Panc1 (cell line): ENCODE measurements at regions not wholly inside any gene's neighbourhood (a gene's known extent, or its start where the extent isn't known, plus 50 kb on each side); places are given as distances from the start of the nearest gene placed in this dataset.

Source experiments
- POLR2AphosphoS5 ChIP-seq: IDR thresholded peaks from 2 replicates; pipeline ENCODE4 v1.6.1; 2012; ENCODE audit warnings: mild to moderate bottlenecking, low read depth, low read length, moderate library complexity
- TF ChIP-seq, protein P1 (sequence below): fragments of 450-650 bp; IDR thresholded peaks from 2 replicates; pipeline ENCODE4 v1.5.1; 2017; ENCODE audit warnings: mild to moderate bottlenecking
- TF ChIP-seq, protein P2 (sequence below), 2 experiments: IDR thresholded peaks; 2 replicates each; pipeline ENCODE4 v1.6.1; 2011 to 2012; ENCODE audit warnings: low read depth in 2 of 2, control low read depth in 1 of 2, low read length in 1 of 2, mild to moderate bottlenecking in 1 of 2, moderate library complexity in 1 of 2; ENCODE audit not compliant: insufficient read depth in 1 of 2

DNA sequence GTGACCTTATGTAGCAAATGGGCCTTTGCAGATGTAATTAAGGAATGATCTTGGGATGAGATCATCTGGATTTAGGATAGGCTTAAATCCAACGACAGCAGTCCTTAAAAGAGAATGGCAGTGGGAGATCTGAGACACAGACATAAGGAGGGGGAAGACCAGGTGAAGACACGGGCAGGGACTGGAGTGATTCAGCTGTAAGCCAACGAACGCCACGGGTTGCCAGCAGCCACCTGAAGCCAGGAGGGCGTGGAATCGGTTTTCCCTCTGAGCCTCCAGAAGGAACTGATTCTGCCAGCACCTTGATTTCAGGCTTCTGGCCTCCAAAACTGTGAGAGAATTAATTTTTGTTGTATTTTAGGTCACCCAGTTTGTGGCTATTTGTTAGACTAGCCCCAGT is 218.6 kb upstream of the ANKRD55 start:
- no peak for TF ChIP-seq POLR2AphosphoS5
- TF ChIP-seq, protein P1, sequence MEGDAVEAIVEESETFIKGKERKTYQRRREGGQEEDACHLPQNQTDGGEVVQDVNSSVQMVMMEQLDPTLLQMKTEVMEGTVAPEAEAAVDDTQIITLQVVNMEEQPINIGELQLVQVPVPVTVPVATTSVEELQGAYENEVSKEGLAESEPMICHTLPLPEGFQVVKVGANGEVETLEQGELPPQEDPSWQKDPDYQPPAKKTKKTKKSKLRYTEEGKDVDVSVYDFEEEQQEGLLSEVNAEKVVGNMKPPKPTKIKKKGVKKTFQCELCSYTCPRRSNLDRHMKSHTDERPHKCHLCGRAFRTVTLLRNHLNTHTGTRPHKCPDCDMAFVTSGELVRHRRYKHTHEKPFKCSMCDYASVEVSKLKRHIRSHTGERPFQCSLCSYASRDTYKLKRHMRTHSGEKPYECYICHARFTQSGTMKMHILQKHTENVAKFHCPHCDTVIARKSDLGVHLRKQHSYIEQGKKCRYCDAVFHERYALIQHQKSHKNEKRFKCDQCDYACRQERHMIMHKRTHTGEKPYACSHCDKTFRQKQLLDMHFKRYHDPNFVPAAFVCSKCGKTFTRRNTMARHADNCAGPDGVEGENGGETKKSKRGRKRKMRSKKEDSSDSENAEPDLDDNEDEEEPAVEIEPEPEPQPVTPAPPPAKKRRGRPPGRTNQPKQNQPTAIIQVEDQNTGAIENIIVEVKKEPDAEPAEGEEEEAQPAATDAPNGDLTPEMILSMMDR, result no peak
- TF ChIP-seq, protein P2, sequence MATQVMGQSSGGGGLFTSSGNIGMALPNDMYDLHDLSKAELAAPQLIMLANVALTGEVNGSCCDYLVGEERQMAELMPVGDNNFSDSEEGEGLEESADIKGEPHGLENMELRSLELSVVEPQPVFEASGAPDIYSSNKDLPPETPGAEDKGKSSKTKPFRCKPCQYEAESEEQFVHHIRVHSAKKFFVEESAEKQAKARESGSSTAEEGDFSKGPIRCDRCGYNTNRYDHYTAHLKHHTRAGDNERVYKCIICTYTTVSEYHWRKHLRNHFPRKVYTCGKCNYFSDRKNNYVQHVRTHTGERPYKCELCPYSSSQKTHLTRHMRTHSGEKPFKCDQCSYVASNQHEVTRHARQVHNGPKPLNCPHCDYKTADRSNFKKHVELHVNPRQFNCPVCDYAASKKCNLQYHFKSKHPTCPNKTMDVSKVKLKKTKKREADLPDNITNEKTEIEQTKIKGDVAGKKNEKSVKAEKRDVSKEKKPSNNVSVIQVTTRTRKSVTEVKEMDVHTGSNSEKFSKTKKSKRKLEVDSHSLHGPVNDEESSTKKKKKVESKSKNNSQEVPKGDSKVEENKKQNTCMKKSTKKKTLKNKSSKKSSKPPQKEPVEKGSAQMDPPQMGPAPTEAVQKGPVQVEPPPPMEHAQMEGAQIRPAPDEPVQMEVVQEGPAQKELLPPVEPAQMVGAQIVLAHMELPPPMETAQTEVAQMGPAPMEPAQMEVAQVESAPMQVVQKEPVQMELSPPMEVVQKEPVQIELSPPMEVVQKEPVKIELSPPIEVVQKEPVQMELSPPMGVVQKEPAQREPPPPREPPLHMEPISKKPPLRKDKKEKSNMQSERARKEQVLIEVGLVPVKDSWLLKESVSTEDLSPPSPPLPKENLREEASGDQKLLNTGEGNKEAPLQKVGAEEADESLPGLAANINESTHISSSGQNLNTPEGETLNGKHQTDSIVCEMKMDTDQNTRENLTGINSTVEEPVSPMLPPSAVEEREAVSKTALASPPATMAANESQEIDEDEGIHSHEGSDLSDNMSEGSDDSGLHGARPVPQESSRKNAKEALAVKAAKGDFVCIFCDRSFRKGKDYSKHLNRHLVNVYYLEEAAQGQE (IDR thresholded peaks at IDR 0.05; ENCODE audit: insufficient read depth in 1 of 2, low read depth in 2 of 2, low read length in 1 of 2), result no peak
